Upper lobe of right lung (tissue), 1 donor: ENCODE measurements at regions not wholly inside any gene's neighbourhood (a gene's known extent, or its start where the extent isn't known, plus 50 kb on each side); places are given as distances from the start of the nearest gene placed in this dataset.

ENCODE experiments used
- ATAC-seq: fragments of 200-7000 bp; cut with Tn5 transposase; one replicate; pipeline ENCODE4 v1.9.1; 2020; ENCODE audit warnings: mild to moderate bottlenecking, moderate library complexity
- DNase-seq: peaks from one replicate; pipeline ENCODE4 v3.0.0-alpha.2; 2020
- H3K27ac ChIP-seq: fragments of 200-600 bp; one replicate; pipeline ENCODE4 v1.8.0; 2022
- H3K27me3 ChIP-seq: fragments of 200-600 bp; one replicate; pipeline ENCODE4 v1.8.0; 2022; ENCODE audit warnings: mild to moderate bottlenecking
- H3K36me3 ChIP-seq: fragments of 200-600 bp; one replicate; pipeline ENCODE4 v1.8.0; 2022
- H3K4me1 ChIP-seq: fragments of 200-600 bp; one replicate; pipeline ENCODE4 v1.8.0; 2022
- H3K4me3 ChIP-seq: fragments of 200-600 bp; one replicate; pipeline ENCODE4 v1.8.0; 2022; ENCODE audit warnings: mild to moderate bottlenecking
- H3K9me3 ChIP-seq: fragments of 200-600 bp; one replicate; pipeline ENCODE4 v1.8.0; 2022
- CTCF ChIP-seq: fragments of 200-600 bp; IDR thresholded peaks from one replicate; pipeline ENCODE4 v1.8.0; 2022; ENCODE audit warnings: antibody characterized with exemption
- intact Hi-C: fragments of 100-400 bp; cut with DNase I; formaldehyde crosslinking; loops from one replicate; pipeline ENCODE4 v1.11.0; 2022
- donor health status: DM: no; HTN: yes; CAD: no; lungs with severe emphysema.

GRCh38 chr7:21326241-21326640 is 101.6 kb upstream of the SP4 start:
- no peaks in the 10 kb centered on the region for H3K36me3 ChIP-seq
- H3K4me3 ChIP-seq = no peak overlapping the region
- no peak overlapping the region for H3K27ac ChIP-seq
- no peaks in the 10 kb centered on the region for H3K9me3 ChIP-seq
- no peaks in the 10 kb centered on the region for H3K27me3 ChIP-seq
- intact Hi-C loops = no loop called here
- H3K4me1 ChIP-seq = no peaks in the 10 kb centered on the region
- TF ChIP-seq CTCF = no peak
- DNase-seq = no peak
- no peak for ATAC-seq

GRCh38 chr7:21326921-21327320 is 101.0 kb upstream of the SP4 start:
- H3K36me3 ChIP-seq = no peaks in the 10 kb centered on the region
- H3K4me3 ChIP-seq = no peak overlapping the region
- intact Hi-C loops = no loop called here
- H3K4me1 ChIP-seq = no peaks in the 10 kb centered on the region
- no peaks in the 10 kb centered on the region for H3K27me3 ChIP-seq
- DNase-seq (no peak), ATAC-seq (no peak)
- H3K9me3 ChIP-seq = no peaks in the 10 kb centered on the region
- no peak for TF ChIP-seq CTCF
- H3K27ac ChIP-seq = no peak overlapping the region

GRCh38 chr7:21327422-21328409 is 100.2 kb upstream of the SP4 start:
- no peak overlapping the region for H3K27ac ChIP-seq
- no peak for DNase-seq
- H3K4me1 ChIP-seq = no peaks in the 10 kb centered on the region
- ATAC-seq = no peak
- H3K27me3 ChIP-seq = no peaks in the 10 kb centered on the region
- H3K36me3 ChIP-seq = no peaks in the 10 kb centered on the region
- no peak for TF ChIP-seq CTCF
- no peaks in the 10 kb centered on the region for H3K9me3 ChIP-seq
- intact Hi-C loops = no loop called here
- no peak overlapping the region for H3K4me3 ChIP-seq

GRCh38 chr7:21330462-21331178 is 97.3 kb upstream of the SP4 start:
- H3K4me3 ChIP-seq = no peak overlapping the region
- no peaks in the 10 kb centered on the region for H3K9me3 ChIP-seq
- H3K27ac ChIP-seq = no peak overlapping the region
- H3K4me1 ChIP-seq = no peaks in the 10 kb centered on the region
- ATAC-seq (peak; percentile 17), DNase-seq (no peak)
- intact Hi-C loops = no loop called here
- no peaks in the 10 kb centered on the region for H3K27me3 ChIP-seq
- H3K36me3 ChIP-seq = no peaks in the 10 kb centered on the region
- TF ChIP-seq CTCF = no peak

- no peak overlapping the region for H3K27ac ChIP-seq
- ATAC-seq (no peak), DNase-seq (no peak)
- no peak overlapping the region for H3K4me3 ChIP-seq
- no peak for TF ChIP-seq CTCF
- intact Hi-C loops = no loop called here
- no peaks in the 10 kb centered on the region for H3K27me3 ChIP-seq
- H3K9me3 ChIP-seq = no peaks in the 10 kb centered on the region
- H3K4me1 ChIP-seq = no peaks in the 10 kb centered on the region
- no peaks in the 10 kb centered on the region for H3K36me3 ChIP-seq
Observed at GRCh38 chr7:21334906-21335305, 93.0 kb upstream of the SP4 start.
